ENCODE measurements at regions not wholly inside any gene's neighbourhood (a gene's known extent, or its start where the extent isn't known, plus 50 kb on each side); places are given as distances from the start of the nearest gene placed in this dataset.

DNA sequence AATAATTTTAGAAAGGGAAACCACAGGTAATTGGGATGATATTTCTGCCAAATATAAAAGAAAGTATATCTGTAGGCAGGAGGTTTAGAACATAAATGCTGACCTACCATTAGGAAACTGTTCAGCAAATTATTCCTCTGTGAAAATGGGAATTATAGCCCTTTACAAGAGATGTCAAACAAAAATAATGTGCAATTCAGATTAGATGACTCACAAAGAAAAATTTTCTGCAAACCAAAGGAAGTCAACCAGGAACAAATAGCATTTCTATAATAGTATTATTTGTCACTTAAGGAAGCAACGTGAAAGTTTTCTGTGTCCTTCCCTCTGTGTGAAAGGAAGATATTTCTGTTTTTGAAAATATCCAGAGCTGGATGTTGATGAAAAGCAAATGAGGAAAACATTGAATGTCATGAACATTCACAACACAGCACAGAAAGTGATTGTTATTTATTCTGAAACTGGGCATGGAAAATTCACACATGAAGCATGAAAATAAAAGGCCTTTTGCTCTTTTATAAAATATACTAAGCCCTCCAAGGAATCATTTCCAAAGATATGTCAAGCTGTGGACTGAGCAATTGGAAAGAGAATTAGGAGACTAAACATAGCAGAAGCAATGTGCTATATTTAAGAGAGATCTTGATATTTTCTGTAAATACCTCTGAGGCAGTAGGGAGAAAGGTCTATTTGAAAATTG is 57.9 kb upstream of the SPHKAP start:
- no peak for DNase-seq (ENCODE audit: low read depth in 2 of 2)
